Mesenteric fat pad (tissue), 1 donor: ENCODE measurements at regions not wholly inside any gene's neighbourhood (a gene's known extent, or its start where the extent isn't known, plus 50 kb on each side); places are given as distances from the start of the nearest gene placed in this dataset.

Experiments
- DNase-seq: peaks from one replicate; pipeline ENCODE4 v3.0.0-alpha.2; 2020; ENCODE audit warnings: low spot score
- donor health status: DM: yes; HTN: yes; CAD: no.

- no peak for DNase-seq
Measured at GRCh38 chr4:32340591-32340990, 1620.4 kb downstream of the PCDH7 start.

DNA sequence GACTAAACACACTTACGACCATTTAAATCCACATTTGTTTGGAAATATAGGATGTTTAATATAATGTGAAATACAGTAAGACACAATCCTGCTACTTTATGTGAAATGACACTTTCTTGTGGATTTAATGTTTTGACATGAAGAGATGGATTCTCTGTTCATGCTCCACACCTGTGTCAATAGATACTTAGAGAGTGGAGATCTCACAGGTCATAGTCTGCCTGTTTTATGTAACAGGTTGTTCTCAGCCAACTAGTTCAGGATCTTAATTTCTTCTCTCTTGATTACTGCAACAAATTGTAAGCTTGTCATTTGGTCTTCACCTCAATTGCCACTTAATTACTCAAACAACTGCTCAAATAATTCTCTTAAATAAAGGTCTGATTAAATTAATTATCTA lies 1621.2 kb downstream of the PCDH7 start:
- DNase-seq, result no peak

GRCh38 chr4:32342054-32342453 lies 1621.9 kb downstream of the PCDH7 start:
- DNase-seq, result no peak

DNA sequence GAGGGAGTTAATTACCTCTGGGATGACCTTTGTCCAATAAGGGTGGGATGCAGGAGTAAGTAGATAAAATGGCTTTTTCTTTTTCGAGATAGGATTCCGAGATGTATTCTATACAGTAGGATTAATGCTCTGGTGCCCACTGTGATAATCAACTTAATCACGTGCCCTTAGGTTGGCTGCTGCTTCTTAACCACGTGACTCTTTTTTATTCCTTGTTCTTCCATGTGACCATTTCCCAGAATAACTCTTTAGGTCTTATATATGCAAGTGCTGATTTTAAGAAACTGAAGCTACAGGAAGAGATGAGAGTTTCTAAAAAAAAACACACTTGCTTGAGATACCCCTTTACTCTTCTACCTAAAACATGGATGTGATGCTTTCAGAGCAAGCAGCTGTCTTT lies 1628.9 kb downstream of the PCDH7 start:
- DNase-seq, result no peak

DNA sequence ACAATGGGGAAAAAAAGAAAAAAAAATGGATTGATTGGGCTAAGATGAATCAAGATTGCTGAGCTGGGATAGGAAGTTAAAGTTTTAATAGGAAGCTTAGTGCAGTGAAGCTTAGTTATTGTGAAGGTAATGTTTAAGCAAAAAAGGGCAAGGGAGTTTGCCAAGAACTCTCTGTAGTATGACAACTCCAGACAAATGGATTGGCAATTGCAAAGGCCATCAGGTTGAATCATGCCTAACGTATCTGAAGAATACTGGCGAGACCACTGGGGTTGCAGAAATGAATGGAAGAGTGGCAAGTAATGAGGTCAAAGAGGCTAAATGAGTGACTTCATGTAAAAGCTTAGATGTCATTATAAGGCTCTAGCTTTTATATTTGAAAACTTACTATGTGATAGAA lies 1654.0 kb downstream of the PCDH7 start:
- no peak for DNase-seq

DNA sequence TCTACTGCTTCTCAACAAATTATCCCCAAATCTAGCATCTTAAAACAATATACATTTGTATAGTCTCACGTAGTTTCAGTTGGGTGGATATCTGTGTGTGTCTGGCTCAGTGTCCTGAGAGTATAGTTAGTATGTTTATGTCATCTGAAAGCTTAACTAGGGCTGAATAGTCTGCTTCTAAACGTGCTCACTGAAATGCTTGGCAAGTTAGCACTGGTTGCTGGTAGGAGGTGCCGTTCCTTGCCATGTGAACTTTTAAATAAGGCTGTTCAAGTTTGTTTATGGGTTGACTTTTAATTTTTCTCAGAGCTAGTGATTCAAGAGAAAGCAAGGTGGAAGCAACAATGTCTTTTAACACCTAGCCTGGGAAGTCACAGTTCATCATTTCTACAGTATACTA lies 1673.6 kb downstream of the PCDH7 start:
- DNase-seq, result no peak

DNA sequence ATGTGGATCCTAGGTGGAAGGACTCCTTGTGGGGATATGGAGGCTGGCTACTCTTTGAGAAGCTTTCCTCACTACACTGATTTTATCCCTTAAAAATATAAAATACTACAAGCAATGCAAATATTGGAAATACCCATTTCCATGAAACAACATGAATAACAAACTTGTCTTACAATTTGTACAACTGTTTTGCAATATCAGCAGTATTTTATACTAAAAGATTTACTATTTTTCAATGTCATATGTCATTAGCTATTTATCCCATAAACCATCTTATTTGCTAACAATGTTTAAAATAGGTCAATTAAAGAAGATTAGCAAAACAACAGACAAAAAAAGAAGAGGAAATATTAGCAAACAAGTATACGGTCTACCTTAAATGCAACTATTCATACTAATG lies 1674.1 kb downstream of the PCDH7 start:
- DNase-seq, result no peak

DNA sequence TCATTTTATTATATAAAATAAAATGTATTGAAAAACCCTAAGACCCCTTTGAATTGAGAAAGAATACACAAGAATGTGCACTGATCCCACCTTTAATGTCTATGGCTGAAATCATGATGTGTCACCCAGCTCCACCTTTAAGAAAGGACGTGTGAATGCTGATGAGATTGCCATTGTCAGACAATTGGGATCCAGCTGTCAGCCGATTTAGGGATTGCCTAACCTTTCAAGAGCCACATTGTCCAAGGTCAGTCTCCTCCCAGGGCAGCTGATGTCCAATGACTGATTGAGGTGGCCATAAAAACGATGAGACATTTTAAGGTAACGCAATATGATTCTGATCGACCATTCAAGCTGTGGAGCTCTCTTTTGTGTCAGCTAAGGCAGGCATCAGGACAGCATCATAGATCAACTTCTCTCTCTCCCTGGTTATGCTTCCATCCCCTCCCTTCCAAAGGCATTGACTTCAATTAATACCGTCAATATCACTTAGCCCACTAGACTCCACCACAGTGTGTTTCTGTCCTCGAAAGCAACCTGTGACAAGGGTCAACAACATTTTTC lies 1676.4 kb downstream of the PCDH7 start:
- no peak for DNase-seq

DNA sequence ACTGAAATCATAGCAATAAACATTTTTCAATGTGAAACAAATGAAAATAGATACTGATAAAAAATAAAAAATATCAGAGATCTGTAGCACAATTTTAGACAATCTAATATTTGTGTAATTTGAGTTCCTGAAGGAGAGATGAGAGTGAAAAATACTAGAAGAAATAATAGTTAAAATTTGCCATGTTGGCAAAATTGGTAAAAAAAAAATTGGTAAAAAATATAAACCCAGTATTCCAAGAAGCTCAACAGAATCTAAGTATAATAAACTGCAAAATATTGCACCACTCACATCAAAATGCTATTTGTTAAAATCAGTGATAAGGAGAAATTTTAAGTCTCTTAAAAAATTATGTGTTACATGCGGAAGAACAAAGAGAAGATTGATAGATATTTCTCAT lies 1680.7 kb downstream of the PCDH7 start:
- no peak for DNase-seq

DNA sequence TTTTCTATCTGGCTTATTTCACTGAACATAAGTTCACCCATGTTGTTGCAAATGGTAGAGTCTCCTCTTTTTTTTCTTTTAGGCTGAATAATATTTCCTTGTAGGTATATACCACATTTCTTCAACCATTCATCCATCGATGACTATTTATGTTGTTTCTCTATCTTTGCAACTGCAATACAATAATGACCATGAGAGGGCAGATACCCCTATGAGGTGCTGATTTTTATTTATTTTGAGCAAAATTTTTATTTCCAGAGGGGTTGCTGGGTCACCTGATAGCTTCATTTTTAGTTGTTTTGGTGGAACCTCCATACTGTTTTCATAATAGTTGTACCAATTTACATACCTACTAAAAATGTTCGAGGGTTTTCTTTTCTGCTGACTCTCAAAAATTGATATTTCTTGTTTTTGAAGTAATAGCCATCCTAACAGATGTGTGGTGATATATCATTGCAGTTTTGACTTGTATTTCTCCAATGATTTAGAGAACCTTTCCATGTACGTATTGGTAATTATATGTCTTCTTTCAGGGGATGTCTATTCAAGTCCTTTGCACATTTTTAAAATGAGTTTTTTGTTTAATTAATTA lies 1697.0 kb downstream of the PCDH7 start:
- no peak for DNase-seq

DNA sequence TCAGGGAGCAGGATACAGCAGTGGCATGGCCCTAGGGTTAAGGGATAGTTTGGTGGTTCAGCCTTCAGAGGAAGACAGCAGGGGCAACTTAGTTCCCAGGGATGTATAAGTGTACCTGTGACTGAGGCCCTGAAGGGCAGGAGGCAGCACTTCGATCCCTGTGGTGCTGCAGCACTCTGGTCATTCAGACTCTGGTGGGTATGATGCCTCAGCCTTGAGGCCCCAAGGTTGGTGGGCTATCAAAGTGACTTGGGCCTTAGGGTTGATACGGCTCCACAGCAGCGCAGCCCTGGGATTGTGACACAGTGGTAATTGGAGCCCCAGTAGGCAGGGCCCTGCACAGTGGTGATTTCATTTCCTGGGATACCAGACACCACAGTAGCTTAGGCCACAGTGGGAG lies 1703.1 kb downstream of the PCDH7 start:
- DNase-seq, result peak; percentile 71

GRCh38 chr4:32425243-32425642 lies 1705.1 kb downstream of the PCDH7 start:
- no peak for DNase-seq

DNA sequence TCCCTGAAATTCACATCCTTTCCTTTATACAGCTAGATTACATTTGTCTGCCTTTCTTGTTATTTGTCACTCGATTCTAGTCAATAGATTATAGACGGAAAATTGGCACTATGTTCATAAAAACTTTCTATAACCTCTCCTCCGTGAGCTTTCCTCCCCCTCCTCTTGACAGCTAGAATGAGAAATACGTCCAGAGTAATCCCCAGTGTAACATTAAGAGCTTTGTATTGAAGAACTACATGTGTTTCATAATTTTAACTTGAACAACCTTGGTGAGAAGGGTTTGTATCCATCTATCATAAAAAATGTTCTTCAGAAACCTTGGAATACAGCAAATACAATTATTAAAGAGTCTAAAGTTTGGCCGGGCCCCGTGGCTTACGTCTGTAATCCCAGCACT lies 1707.4 kb downstream of the PCDH7 start:
- DNase-seq, result no peak

DNA sequence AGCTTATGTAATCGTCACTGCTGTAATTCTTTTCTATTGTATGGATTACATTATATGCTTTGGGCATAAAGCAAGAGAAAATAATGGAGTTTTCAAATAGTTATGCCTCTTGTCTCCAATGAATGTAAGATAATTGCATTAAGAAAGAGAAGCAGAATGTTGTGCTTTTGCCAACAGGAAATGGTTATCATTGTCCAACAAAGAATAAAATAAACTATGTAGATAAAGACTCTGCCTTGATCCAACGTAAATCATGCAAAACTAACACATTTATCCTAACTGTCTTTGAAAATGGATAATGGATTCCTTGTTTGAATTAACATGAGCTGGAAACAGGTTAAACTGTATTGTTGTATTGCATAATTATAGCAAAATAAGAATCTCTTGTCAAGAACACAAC lies 1709.0 kb downstream of the PCDH7 start:
- DNase-seq, result no peak

- no peak for DNase-seq
Measured at GRCh38 chr4:32435308-32435707, 1715.1 kb downstream of the PCDH7 start.

DNA sequence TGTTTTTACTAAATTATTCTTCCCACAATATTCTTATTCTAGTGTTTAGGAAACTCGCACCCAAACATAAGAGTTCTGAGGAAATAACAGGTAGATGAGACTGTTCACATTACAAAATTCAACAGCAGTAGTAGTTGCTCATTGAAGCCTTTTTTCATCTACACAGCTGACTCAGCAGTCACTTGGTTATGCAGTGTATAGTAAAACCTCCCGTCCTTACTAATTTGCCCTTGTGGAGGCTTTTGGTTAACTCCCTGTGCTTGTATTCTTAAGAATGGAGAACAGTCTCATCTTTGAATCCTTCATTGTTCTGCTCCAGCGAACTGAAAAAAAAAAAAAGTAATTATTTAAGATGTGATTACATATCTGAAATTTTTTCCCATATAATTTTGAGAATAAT lies 1716.6 kb downstream of the PCDH7 start:
- no peak for DNase-seq

GRCh38 chr4:32440391-32440790 lies 1720.2 kb downstream of the PCDH7 start:
- DNase-seq, result no peak

- DNase-seq, result no peak
Measured at GRCh38 chr4:32454482-32454881, 1734.3 kb downstream of the PCDH7 start.

DNA sequence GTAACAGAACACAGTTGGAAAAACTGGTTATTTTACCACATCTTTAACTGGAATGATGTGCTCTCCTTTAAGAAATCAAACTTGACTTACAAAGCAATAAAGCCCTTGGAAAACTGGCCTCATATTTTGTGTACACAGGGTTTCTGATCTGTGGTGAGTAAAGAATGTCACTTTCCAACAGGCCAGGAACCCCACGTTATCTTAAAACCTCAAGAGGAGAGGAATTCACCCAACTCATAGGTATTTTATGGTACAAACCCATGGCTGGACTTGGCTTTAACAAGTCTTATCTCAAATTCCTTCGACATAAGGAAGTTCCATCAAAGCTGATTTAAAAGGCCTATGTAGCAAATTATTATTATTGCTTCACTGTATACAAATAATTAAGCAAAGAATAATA lies 1735.1 kb downstream of the PCDH7 start:
- no peak for DNase-seq

- DNase-seq, result no peak
Measured at GRCh38 chr4:32460972-32461371, 1740.8 kb downstream of the PCDH7 start.

- no peak for DNase-seq
Measured at GRCh38 chr4:32462944-32463343, 1742.8 kb downstream of the PCDH7 start.

- DNase-seq, result no peak
Measured at GRCh38 chr4:32470087-32470585, 1750.0 kb downstream of the PCDH7 start.

DNA sequence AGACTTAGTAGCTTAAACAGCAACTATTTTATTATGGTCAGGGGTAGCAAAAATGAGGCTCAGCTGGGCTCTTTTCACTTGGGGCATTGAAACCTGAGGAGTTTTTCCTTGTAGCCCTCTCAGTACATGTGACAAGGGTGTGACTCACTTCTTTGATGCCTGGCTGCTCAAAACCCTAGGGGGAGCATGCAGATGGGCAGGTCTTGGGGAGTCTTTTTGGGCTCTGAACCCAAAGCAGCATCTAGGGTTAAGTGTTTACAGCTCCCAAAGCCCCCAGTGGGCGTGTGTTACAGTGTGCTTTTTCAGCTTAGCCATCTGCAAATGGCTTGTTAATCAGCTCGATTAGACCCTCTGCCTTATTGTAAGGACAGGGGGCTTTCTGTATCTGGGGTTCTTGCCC lies 1752.7 kb downstream of the PCDH7 start:
- DNase-seq, result no peak

DNA sequence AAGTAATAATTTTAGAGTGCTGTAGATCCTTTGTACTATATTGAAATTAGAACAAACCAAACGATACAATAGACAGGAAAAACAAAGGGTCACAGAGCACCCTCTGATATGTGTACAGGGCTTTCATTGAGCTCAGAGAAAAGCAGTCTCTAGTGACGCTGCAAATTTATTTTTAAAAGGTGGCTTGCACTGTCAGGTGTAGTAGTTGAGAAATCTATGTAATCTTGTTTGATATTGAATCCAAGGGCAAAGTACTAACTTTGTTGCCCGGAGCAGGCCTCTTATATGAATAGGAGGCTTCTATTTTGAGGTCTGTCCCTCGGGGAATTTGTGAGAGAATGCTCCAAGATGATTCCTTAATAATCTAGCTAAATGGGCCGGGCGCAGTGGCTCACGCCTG lies 1755.5 kb downstream of the PCDH7 start:
- DNase-seq, result no peak
